ENCODE measurements at regions not wholly inside any gene's neighbourhood (a gene's known extent, or its start where the extent isn't known, plus 50 kb on each side); places are given as distances from the start of the nearest gene placed in this dataset.

GRCh38 chr14:60566101-60566500 is 57.2 kb downstream of the SIX6 start:
- TF ChIP-seq CTCF (IDR thresholded peaks at IDR 0.05), result no peak
- no peak for TF ChIP-seq EZH2 (IDR thresholded peaks at IDR 0.05; ENCODE audit: borderline replicate concordance, insufficient read depth, low read depth, low read length, poor library complexity, severe bottlenecking)

Data from B cell (primary cell).